Tibial nerve (tissue), 3 donors: ENCODE measurements at regions not wholly inside any gene's neighbourhood (a gene's known extent, or its start where the extent isn't known, plus 50 kb on each side); places are given as distances from the start of the nearest gene placed in this dataset.

ENCODE experiments used
- POLR2A ChIP-seq, 2 donors: fragments of 450-650 bp; IDR thresholded peaks; one replicate each; pipeline ENCODE4 v1.6.1; 2017; ENCODE audit warnings: antibody characterized with exemption in 2 of 2, mild to moderate bottlenecking in 2 of 2, moderate library complexity in 2 of 2
- TF ChIP-seq, protein P1 (sequence below), 5 experiments: fragments of 200-600 bp in 3 of 5; fragments of 450-650 bp in 2 of 5; sonication (generic) in 3 of 5; IDR thresholded peaks; one replicate each; pipeline ENCODE4 v1.5.1; 2016 to 2019; ENCODE audit warnings: antibody characterized with exemption in 5 of 5, mild to moderate bottlenecking in 3 of 5, moderate library complexity in 2 of 5

DNA sequence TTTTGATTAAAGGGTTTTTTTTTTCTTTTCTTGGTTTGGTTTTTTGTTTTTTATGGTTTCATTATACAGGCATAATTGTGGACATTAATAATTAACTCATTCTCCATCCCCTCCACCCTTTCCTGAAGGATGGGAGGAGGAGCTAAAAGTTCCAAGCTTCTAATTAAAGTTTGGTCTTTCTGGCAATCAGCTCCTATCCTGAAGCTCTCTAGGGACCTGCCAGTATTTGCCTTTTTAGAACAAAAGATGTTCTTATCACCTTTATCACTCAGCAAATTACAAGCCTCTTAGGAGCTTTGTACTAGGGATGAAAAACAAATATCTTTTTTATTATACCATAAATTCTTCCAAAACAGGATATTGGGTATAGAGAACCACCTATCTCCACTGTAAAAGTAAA lies 589.8 kb downstream of the PDHA2 start:
- TF ChIP-seq, protein P1, sequence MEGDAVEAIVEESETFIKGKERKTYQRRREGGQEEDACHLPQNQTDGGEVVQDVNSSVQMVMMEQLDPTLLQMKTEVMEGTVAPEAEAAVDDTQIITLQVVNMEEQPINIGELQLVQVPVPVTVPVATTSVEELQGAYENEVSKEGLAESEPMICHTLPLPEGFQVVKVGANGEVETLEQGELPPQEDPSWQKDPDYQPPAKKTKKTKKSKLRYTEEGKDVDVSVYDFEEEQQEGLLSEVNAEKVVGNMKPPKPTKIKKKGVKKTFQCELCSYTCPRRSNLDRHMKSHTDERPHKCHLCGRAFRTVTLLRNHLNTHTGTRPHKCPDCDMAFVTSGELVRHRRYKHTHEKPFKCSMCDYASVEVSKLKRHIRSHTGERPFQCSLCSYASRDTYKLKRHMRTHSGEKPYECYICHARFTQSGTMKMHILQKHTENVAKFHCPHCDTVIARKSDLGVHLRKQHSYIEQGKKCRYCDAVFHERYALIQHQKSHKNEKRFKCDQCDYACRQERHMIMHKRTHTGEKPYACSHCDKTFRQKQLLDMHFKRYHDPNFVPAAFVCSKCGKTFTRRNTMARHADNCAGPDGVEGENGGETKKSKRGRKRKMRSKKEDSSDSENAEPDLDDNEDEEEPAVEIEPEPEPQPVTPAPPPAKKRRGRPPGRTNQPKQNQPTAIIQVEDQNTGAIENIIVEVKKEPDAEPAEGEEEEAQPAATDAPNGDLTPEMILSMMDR (IDR thresholded peaks at IDR 0.05), result no peak
- no peak for TF ChIP-seq POLR2A (IDR thresholded peaks at IDR 0.05)
